ENCODE measurements at regions not wholly inside any gene's neighbourhood (a gene's known extent, or its start where the extent isn't known, plus 50 kb on each side); places are given as distances from the start of the nearest gene placed in this dataset.

DNA sequence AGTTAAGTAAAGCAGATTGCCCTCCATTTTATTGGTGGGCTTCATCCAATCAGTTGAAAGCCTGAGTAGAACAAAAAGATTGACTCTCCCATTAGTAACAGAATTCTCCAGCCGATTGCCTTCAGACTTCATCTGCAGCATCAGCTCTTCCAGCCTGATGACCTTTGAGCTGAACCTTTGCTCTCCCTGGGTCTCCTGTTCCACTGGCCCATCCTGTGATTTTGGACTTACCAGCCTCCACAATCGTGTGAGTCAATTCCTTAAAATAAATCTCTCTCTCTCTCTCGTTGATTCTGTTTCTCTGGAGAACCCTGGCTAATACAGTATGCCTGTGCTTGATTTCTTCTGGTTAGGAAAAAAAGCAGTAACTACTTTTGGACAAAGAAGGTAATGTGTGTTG, 121.9 kb downstream of the OSTF1 start:
- Histone ChIP-seq H3K4me1 (ENCODE audit: control insufficient read depth, extremely low read depth, insufficient read depth, low read length) (no peaks in the 10 kb centered on the region), H3K9ac (replicated peaks; ENCODE audit: extremely low read depth, insufficient read depth, low read length) (no peak overlapping the region), H3K4me3 (replicated peaks in 1 of 3; ENCODE audit: insufficient read depth in 1 of 3, low read depth in 1 of 3, low read length in 3 of 3) (no peak overlapping the region), H3K36me3 (ENCODE audit: control insufficient read depth in 2 of 2, extremely low read depth in 1 of 2, insufficient read depth in 2 of 2, low read length in 2 of 2) (no peaks in the 10 kb centered on the region), H2AFZ (ENCODE audit: low read depth, low read length) (no peak overlapping the region), H4K20me1 (replicated peaks; ENCODE audit: control insufficient read depth, extremely low read depth, insufficient read depth, low read length) (no peaks in the 10 kb centered on the region), H3K79me2 (ENCODE audit: control insufficient read depth, insufficient read depth, low read length) (no peaks in the 10 kb centered on the region), H3K9me1 (replicated peaks; ENCODE audit: control insufficient read depth, extremely low read depth, insufficient read depth, low read length) (no peaks in the 10 kb centered on the region), H3K4me2 (ENCODE audit: insufficient read depth, low read length) (no peak overlapping the region), H3K27ac (ENCODE audit: insufficient read depth, low read depth, low read length) (no peak overlapping the region), H3K9me3 (replicated peaks; ENCODE audit: control insufficient read depth, insufficient read depth, low read length) (no peaks in the 10 kb centered on the region), H3K27me3 (ENCODE audit: control insufficient read depth in 2 of 2, insufficient read depth in 2 of 2, low read length in 2 of 2) (no peaks in the 10 kb centered on the region)
- FAIRE-seq (no peak), DNase-seq (ENCODE audit: low read depth, low spot score) (no peak)
- TF ChIP-seq MYC (IDR thresholded peaks at IDR 0.05; ENCODE audit: low read depth, low read length) (no peak), FOS (IDR thresholded peaks at IDR 0.05; ENCODE audit: borderline replicate concordance, insufficient read depth, low read length) (no peak), POLR2AphosphoS5 (IDR thresholded peaks at IDR 0.05; ENCODE audit: insufficient read depth, low read depth, low read length) (no peak), GATA2 (IDR thresholded peaks at IDR 0.05; ENCODE audit: insufficient read depth, insufficient read length, low read depth, low read length) (no peak), EZH2 (IDR thresholded peaks at IDR 0.05; ENCODE audit: borderline replicate concordance, low read depth, low read length, severe bottlenecking) (no peak), POLR2A (IDR thresholded peaks at IDR 0.05; ENCODE audit: low read depth, low read length) (no peak), JUN (IDR thresholded peaks at IDR 0.05; ENCODE audit: borderline replicate concordance, insufficient read depth, insufficient read length, low read depth) (no peak)
- TF ChIP-seq, protein P1, sequence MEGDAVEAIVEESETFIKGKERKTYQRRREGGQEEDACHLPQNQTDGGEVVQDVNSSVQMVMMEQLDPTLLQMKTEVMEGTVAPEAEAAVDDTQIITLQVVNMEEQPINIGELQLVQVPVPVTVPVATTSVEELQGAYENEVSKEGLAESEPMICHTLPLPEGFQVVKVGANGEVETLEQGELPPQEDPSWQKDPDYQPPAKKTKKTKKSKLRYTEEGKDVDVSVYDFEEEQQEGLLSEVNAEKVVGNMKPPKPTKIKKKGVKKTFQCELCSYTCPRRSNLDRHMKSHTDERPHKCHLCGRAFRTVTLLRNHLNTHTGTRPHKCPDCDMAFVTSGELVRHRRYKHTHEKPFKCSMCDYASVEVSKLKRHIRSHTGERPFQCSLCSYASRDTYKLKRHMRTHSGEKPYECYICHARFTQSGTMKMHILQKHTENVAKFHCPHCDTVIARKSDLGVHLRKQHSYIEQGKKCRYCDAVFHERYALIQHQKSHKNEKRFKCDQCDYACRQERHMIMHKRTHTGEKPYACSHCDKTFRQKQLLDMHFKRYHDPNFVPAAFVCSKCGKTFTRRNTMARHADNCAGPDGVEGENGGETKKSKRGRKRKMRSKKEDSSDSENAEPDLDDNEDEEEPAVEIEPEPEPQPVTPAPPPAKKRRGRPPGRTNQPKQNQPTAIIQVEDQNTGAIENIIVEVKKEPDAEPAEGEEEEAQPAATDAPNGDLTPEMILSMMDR (IDR thresholded peaks at IDR 0.05; ENCODE audit: extremely low read depth in 1 of 2, insufficient read depth in 1 of 2, low read depth in 1 of 2, low read length in 2 of 2), result no peak
- TF ChIP-seq, protein P2, sequence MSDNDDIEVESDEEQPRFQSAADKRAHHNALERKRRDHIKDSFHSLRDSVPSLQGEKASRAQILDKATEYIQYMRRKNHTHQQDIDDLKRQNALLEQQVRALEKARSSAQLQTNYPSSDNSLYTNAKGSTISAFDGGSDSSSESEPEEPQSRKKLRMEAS (IDR thresholded peaks at IDR 0.05; ENCODE audit: insufficient read depth, insufficient read length), result no peak
- intact Hi-C loops (cut with micrococcal nuclease) (no loop called here), dilution Hi-C loops (cut with MboI; ENCODE audit: extremely low pct_ligation_motif_present, low sequenced_read_pairs) (no loop called here)
- CTCF ChIA-PET, result no interaction called here
- BruUV-seq (replicated peaks), result no TSS peak
- POLR2A ChIA-PET, result no interaction called here
